ENCODE measurements at regions not wholly inside any gene's neighbourhood (a gene's known extent, or its start where the extent isn't known, plus 50 kb on each side); places are given as distances from the start of the nearest gene placed in this dataset.

- no peak for TF ChIP-seq YY1 (IDR thresholded peaks at IDR 0.05; ENCODE audit: low read depth, low read length)
These were observed 1098.2 kb upstream of the FANCL start (continued) for GRCh38 chr2:59339121-59339836.
